Left lobe of liver (tissue), 2 donors: ENCODE measurements at regions not wholly inside any gene's neighbourhood (a gene's known extent, or its start where the extent isn't known, plus 50 kb on each side); places are given as distances from the start of the nearest gene placed in this dataset.
"Not testable (repeated sequence)": the region's sequence is repeated elsewhere in the genome, so short reads cannot be mapped to it uniquely, and the experiment has no call there.

Experiments
- ATAC-seq: fragments of 200-7000 bp; cut with Tn5 transposase; one replicate; pipeline ENCODE4 v1.9.1; 2020; ENCODE audit warnings: mild to moderate bottlenecking, moderate library complexity
- DNase-seq: peaks from one replicate; pipeline ENCODE4 v3.0.0-alpha.2; 2020; ENCODE audit warnings: low spot score
- donor health status: DM: no; HTN: no; CAD: no; lungs with moderate emphysema.
- donor health status: DM: no; HTN: yes; CAD: no.

GRCh38 chr4:1562771-1563170 lies 121.3 kb downstream of the FAM53A start:
- ATAC-seq (no peak), DNase-seq (no peak)

- DNase-seq, result no peak
Measured at GRCh38 chr4:1562371-1562770, 121.7 kb downstream of the FAM53A start.

GRCh38 chr4:1561286-1561990 lies 122.7 kb downstream of the FAM53A start:
- ATAC-seq (no peak), DNase-seq (no peak)

More at GRCh38 chr4:1562371-1562770, 121.7 kb downstream of the FAM53A start:
- ATAC-seq, result no peak

- no peak for ATAC-seq
- DNase-seq, result no peak
Measured at GRCh38 chr4:1559896-1560650, 124.0 kb downstream of the FAM53A start.

GRCh38 chr4:1558205-1558604 lies 125.9 kb downstream of the FAM53A start:
- DNase-seq (no peak), ATAC-seq (no peak)

- DNase-seq (no peak), ATAC-seq (no peak)
Measured at GRCh38 chr4:1557221-1557597, 126.9 kb downstream of the FAM53A start.

- no peak for ATAC-seq
- DNase-seq, result no peak
Measured at GRCh38 chr4:1556541-1557220, 127.4 kb downstream of the FAM53A start.

- no peak for ATAC-seq
- DNase-seq, result no peak
Measured at GRCh38 chr4:1554876-1555265, 129.2 kb downstream of the FAM53A start.

- DNase-seq (no peak), ATAC-seq (no peak)
Measured at GRCh38 chr4:1554246-1554875, 129.8 kb downstream of the FAM53A start.

GRCh38 chr4:1553365-1553764 lies 130.7 kb downstream of the FAM53A start:
- no peak for DNase-seq
- no peak for ATAC-seq

- ATAC-seq (no peak), DNase-seq (no peak)
Measured at GRCh38 chr4:1552451-1552850, 131.7 kb downstream of the FAM53A start.

- ATAC-seq (no peak), DNase-seq (no peak)
Measured at GRCh38 chr4:1551211-1551610, 132.9 kb downstream of the FAM53A start.

GRCh38 chr4:1550122-1551070 lies 133.7 kb downstream of the FAM53A start:
- ATAC-seq (no peak), DNase-seq (no peak)

GRCh38 chr4:1549638-1550035 lies 134.5 kb downstream of the FAM53A start:
- ATAC-seq, result no peak
- no peak for DNase-seq

GRCh38 chr4:1548827-1549637 lies 135.1 kb downstream of the FAM53A start:
- DNase-seq, result not testable (repeated sequence)
- peak; percentile 89 for ATAC-seq

GRCh38 chr4:1547856-1548826 lies 136.0 kb downstream of the FAM53A start:
- ATAC-seq (peak; percentile 30), DNase-seq (no peak)

- DNase-seq (no peak), ATAC-seq (no peak)
Measured at GRCh38 chr4:1547131-1547855, 136.8 kb downstream of the FAM53A start.

GRCh38 chr4:1544861-1545281 lies 138.6 kb upstream of the NKX1-1 start:
- no peak for ATAC-seq
- no peak for DNase-seq
